GM21526 (cell line): ENCODE measurements at regions not wholly inside any gene's neighbourhood (a gene's known extent, or its start where the extent isn't known, plus 50 kb on each side); places are given as distances from the start of the nearest gene placed in this dataset.

Experiments
- ATAC-seq: cut with Tn5 transposase; IDR thresholded peaks from one replicate; pipeline ENCODE4 v1.9.1; 2021; ENCODE audit warnings: moderate library complexity; ENCODE audit not compliant: unreplicated experiment, low FRiP score

DNA sequence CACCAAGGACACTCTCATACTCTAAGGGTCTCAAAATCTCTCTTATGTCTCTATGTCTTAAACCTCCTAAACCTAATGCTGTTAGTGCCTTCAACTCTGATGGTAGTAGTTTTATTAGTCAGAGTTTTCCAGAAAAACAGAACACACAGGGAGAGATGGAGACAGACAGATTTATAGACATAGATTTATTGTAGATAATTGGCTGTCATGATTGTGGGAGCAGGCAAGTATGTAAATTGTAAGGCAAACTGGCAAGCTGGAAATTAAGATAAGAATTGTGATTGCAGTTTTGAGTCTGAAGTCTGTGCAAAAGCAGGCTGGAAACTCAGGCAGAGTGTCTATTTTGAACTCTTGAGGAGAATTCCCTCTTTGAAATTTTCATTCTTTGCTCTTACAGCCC is 96.3 kb upstream of the ROBO1 start:
- no peak for ATAC-seq

DNA sequence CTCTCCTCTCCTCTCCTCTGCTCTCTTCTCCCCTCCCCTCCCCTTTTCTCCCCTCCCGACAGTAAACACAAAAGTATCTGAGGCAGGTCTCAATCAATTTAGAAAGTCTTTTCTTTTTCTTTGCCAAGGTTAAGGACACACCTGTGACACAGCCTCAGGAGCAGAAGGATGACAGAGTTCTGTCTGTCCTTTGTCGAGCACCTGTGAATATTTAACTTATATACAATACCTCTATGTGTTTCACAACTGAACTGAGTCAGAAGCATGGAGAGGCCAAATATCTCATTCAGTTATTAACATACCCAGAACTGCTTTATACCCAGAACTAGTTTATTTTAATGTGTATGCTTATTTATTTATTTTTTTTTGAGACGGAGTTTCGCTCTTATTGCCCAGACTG is 81.1 kb upstream of the ROBO1 start:
- no peak for ATAC-seq

DNA sequence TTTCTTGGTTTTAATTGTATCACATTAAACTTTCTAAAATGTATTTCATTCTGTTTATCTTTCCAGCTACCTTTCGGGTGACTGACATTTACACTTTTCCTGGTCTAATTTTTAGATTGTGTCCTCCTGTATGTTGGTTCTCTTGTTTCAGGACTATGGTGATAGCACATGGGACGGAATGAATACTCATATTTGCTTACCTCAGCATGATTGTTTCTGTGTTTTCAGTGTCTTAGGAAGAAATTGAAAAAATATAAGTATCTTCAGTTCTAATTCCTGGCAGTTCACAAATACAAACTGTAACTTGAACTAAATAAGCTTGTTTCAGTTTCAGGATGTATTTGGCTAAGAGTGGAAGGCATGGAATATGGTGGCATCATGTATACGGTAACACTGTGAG is 80.1 kb upstream of the ROBO1 start:
- ATAC-seq = no peak

DNA sequence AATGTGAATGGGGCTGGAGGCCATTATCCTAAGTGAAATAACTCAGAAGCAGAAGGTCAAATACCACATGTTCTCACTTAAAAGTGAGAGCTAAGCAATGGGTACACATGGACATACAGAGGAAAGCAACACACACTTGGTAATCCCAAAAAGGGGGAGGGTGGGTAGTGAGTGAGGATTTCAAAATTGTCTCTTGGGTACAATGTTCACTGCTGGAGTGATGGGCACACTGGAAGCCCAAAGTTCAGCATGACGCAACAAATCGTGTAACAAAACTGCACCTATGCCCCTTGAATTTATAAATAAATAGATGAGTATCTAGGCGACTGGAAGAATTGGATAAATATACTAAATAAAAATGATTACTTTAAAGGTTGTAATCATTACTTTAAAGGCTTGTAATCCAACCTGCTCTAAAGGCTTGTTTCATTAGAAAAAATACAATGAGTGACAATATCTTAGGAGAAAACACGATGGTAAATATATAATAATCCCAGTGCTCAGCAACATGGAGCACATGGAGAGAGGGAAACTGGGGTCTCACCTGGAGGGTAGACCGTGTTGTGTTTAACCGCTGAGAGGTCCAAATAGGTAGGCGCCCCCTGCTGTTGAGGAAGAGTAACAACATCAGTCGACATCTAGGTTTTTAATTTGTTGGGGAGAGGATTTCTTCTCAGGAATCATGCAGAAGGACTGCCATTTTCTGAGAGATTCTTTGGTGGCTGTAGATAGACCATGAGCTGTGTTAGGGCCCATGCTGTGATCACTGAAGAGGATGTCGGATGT is 78.5 kb upstream of the ROBO1 start:
- ATAC-seq = no peak

DNA sequence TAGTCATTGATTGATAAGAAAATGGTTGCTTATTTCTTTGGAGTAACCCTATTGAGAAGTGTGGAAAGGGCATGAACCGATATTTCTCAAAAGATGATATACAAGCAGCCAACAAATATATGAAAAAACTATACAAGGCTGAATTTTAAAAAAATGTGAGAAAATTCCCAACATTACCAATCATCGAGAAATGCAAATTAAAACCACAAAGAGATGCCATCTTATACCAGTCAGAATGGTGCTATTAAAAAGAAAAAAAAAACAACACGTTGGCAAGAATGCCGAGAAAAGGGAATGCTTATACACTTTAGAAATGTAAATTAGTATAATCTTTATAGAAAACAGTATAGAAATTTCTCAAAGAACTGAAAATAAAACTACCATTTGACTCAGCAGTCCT is 77.7 kb upstream of the ROBO1 start:
- no peak for ATAC-seq

DNA sequence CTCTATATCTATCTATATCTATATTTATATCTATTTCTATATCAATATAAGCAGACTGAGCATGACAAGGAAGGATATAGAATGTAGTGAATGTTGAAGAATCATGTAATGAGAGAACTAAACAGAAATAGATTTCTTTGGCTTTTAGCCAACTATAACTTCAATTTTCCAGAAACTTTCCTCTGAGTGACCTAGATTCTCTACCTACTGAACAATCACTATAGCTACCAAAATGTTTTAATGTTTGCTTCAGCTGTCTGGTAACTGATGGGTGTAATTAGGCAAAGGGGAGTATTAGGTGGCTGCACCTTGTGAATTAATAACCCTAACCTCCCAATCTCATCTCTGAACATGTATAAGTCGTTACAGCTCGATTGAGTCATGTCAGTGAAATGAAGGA is 76.4 kb upstream of the ROBO1 start:
- no peak for ATAC-seq

DNA sequence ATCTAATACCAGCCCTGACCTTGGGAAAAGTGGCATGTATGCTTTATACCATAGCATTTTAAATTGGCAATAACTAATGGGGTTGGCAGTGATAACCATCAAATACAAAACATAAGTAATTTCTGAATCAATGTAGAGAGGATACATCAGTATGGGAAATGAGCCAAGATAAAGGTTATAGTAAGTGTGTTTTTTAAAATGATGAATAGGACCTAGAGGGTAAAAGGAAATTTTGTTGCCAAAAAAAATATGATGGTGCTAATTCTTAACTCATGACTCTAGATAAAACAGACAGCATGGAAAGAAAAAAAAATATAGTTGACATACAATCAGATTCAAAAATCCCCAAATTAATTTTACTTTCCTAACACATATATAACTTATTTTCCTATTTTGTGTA is 75.4 kb upstream of the ROBO1 start:
- no peak for ATAC-seq

- no peak for ATAC-seq
Observed at GRCh38 chr3:79835701-79836100, 67.9 kb upstream of the ROBO1 start.

GRCh38 chr3:79824166-79824565 is 56.4 kb upstream of the ROBO1 start:
- ATAC-seq = no peak

DNA sequence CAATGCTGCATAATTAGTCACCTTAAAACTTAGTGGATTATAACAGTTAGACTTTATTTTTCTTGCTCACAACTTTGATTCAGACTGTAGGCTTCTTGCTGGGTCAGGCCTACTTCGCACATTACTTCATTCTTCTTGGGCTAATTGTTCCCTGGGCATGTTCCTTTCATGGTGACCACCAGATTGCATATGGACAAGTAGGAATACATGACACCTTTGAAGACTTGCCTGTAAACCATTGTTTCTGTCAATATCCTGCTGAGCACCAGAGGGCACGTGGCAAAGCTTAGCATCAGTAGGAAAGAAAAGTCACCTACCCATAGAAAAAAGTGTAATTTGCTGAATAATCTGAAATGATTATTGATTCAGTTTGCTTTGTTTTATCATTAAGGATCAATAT is 54.3 kb upstream of the ROBO1 start:
- no peak for ATAC-seq

DNA sequence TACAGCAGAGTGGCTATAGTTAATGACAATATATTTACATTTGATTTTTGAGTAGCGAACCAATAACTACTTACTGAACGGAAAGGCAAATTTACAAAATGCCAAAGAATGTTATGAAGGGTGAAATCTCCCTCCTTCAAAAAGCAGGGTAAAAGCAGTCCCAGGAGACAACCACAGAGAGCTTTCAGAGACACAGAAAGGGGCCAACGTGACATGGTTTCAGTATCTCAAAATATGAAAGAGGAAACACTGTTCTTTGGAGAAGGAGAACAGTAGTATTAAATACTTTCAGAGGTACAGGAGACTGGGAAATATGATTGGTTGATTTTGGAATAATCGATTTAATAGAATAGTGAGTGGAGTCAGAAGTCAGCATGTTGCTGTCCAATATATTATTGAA is 52.3 kb upstream of the ROBO1 start:
- ATAC-seq = no peak

- ATAC-seq = no peak
Observed at GRCh38 chr3:79818015-79818414, 50.2 kb upstream of the ROBO1 start.
